Liver (tissue), 3 donors: ENCODE measurements at regions not wholly inside any gene's neighbourhood (a gene's known extent, or its start where the extent isn't known, plus 50 kb on each side); places are given as distances from the start of the nearest gene placed in this dataset.

Source experiments
- CTCF ChIP-seq: fragments of 150-350 bp; IDR thresholded peaks from 2 replicates; pipeline ENCODE4 v1.5.1; 2017; ENCODE audit warnings: improper control_type of control experiment, low read depth, low read length; ENCODE audit not compliant: missing input control
- GABPA ChIP-seq, 2 donors: IDR thresholded peaks in 1 of 2; conservative IDR thresholded peaks in 1 of 2; 2 replicates each; pipeline ENCODE4 v1.6.1; 2016; ENCODE audit warnings: antibody characterized with exemption in 2 of 2, mild to moderate bottlenecking in 1 of 2, moderate library complexity in 1 of 2
- RXRA ChIP-seq, 2 donors: IDR thresholded peaks; 2 replicates each; pipeline ENCODE4 v1.6.1; 2017 to 2018; ENCODE audit warnings: antibody characterized with exemption in 2 of 2, mild to moderate bottlenecking in 1 of 2
- TF ChIP-seq, protein P1 (sequence below): IDR thresholded peaks from 2 replicates; pipeline ENCODE4 v1.6.1; 2016; ENCODE audit warnings: antibody characterized with exemption, mild to moderate bottlenecking
- donor health status: healthy.
- donor health status: healthy.

DNA sequence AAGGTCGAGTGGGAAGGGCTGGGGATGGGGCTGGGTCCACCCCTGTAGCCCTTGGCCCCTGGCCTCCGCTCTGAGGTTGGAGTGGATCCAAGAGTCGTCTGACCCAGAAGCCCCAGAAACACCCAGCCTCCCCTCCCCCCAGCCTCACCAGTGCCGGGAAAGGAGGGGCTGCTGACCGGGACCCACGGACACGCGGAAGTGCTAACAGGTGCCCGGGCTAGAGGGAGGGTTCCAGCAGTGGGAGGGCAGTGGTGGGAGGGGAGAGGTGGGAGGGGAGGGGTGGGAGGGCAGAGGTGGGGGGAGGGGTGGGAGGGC lies 131.8 kb upstream of the NKX1-1 start:
- TF ChIP-seq CTCF (no peak), RXRA (IDR thresholded peaks at IDR 0.05) (no peak), GABPA (IDR thresholded peaks at IDR 0.05 in 1 of 2, conservative IDR thresholded peaks at IDR 0.05 in 1 of 2) (no peak)
- TF ChIP-seq, protein P1, sequence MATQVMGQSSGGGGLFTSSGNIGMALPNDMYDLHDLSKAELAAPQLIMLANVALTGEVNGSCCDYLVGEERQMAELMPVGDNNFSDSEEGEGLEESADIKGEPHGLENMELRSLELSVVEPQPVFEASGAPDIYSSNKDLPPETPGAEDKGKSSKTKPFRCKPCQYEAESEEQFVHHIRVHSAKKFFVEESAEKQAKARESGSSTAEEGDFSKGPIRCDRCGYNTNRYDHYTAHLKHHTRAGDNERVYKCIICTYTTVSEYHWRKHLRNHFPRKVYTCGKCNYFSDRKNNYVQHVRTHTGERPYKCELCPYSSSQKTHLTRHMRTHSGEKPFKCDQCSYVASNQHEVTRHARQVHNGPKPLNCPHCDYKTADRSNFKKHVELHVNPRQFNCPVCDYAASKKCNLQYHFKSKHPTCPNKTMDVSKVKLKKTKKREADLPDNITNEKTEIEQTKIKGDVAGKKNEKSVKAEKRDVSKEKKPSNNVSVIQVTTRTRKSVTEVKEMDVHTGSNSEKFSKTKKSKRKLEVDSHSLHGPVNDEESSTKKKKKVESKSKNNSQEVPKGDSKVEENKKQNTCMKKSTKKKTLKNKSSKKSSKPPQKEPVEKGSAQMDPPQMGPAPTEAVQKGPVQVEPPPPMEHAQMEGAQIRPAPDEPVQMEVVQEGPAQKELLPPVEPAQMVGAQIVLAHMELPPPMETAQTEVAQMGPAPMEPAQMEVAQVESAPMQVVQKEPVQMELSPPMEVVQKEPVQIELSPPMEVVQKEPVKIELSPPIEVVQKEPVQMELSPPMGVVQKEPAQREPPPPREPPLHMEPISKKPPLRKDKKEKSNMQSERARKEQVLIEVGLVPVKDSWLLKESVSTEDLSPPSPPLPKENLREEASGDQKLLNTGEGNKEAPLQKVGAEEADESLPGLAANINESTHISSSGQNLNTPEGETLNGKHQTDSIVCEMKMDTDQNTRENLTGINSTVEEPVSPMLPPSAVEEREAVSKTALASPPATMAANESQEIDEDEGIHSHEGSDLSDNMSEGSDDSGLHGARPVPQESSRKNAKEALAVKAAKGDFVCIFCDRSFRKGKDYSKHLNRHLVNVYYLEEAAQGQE: no peak
